ENCODE measurements at regions not wholly inside any gene's neighbourhood (a gene's known extent, or its start where the extent isn't known, plus 50 kb on each side); places are given as distances from the start of the nearest gene placed in this dataset.

DNA sequence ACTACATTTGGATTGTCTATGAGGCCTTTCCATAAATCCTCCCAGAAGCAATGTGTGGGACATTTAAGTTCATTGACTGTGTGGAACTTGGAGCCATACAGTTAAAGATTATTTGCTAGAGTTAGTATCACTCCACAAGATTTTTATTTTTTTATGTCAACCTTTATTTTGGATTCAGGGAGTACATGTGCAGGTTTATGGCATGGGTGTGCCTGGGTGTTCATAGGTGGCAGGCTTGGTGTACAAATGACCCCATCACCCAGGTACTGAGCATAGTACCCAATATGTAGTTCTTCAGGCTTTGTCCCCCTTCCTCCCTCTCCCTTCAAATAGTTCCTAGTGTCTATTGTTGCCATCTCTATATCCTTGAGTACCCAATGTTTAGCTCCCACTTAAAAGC, 199.8 kb upstream of the ZFP42 start:
- Histone ChIP-seq H3K4me3 (ENCODE audit: low read depth, low read length) (no peak overlapping the region), H3K36me3 (ENCODE audit: control insufficient read depth in 2 of 2, insufficient read depth in 1 of 2, low read length in 2 of 2) (no peaks in the 10 kb centered on the region), H3K4me1 (ENCODE audit: control insufficient read depth, insufficient read depth, low read length) (no peaks in the 10 kb centered on the region), H3K27ac (ENCODE audit: extremely low read depth, low read depth, low read length) (no peak overlapping the region), H3K9me3 (ENCODE audit: control insufficient read depth, insufficient read depth, low read depth, low read length) (no peaks in the 10 kb centered on the region)
- CTCF ChIA-PET: no interaction called here
- POLR2A ChIA-PET: no interaction called here
- TF ChIP-seq ZNF48 (tag by site-specific recombination; IDR thresholded peaks at IDR 0.05) (no peak), HOXC10 (CRISPR knock-in tag; IDR thresholded peaks at IDR 0.05) (no peak), ZFP37 (tag by site-specific recombination; IDR thresholded peaks at IDR 0.05) (no peak), ZSCAN30 (tag by site-specific recombination; IDR thresholded peaks at IDR 0.05) (no peak), ZNF202 (tag by site-specific recombination; IDR thresholded peaks at IDR 0.05; ENCODE audit: borderline replicate concordance) (no peak), ZNF146 (tag by site-specific recombination; IDR thresholded peaks at IDR 0.05) (no peak), ZFP69B (tag by site-specific recombination; IDR thresholded peaks at IDR 0.05) (no peak), MEIS1 (CRISPR knock-in tag; IDR thresholded peaks at IDR 0.05; ENCODE audit: borderline replicate concordance) (no peak), BCL11B (tag by site-specific recombination; IDR thresholded peaks at IDR 0.05; ENCODE audit: low read depth) (no peak), ZNF654 (tag by site-specific recombination; IDR thresholded peaks at IDR 0.05; ENCODE audit: low read depth) (no peak), ZNF792 (tag by site-specific recombination; IDR thresholded peaks at IDR 0.05) (no peak), ZNF311 (tag by site-specific recombination; IDR thresholded peaks at IDR 0.05; ENCODE audit: borderline replicate concordance) (no peak), ZNF174 (tag by site-specific recombination; IDR thresholded peaks at IDR 0.05) (no peak)
- TF ChIP-seq, protein P1, sequence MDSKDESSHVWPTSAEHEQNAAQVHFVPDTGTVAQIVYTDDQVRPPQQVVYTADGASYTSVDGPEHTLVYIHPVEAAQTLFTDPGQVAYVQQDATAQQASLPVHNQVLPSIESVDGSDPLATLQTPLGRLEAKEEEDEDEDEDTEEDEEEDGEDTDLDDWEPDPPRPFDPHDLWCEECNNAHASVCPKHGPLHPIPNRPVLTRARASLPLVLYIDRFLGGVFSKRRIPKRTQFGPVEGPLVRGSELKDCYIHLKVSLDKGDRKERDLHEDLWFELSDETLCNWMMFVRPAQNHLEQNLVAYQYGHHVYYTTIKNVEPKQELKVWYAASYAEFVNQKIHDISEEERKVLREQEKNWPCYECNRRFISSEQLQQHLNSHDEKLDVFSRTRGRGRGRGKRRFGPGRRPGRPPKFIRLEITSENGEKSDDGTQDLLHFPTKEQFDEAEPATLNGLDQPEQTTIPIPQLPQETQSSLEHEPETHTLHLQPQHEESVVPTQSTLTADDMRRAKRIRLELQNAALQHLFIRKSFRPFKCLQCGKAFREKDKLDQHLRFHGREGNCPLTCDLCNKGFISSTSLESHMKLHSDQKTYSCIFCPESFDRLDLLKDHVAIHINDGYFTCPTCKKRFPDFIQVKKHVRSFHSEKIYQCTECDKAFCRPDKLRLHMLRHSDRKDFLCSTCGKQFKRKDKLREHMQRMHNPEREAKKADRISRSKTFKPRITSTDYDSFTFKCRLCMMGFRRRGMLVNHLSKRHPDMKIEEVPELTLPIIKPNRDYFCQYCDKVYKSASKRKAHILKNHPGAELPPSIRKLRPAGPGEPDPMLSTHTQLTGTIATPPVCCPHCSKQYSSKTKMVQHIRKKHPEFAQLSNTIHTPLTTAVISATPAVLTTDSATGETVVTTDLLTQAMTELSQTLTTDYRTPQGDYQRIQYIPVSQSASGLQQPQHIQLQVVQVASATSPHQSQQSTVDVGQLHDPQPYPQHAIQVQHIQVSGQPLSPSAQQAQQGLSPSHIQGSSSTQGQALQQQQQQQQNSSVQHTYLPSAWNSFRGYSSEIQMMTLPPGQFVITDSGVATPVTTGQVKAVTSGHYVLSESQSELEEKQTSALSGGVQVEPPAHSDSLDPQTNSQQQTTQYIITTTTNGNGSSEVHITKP (tag by site-specific recombination; IDR thresholded peaks at IDR 0.05): no peak
- TF ChIP-seq, protein P2, sequence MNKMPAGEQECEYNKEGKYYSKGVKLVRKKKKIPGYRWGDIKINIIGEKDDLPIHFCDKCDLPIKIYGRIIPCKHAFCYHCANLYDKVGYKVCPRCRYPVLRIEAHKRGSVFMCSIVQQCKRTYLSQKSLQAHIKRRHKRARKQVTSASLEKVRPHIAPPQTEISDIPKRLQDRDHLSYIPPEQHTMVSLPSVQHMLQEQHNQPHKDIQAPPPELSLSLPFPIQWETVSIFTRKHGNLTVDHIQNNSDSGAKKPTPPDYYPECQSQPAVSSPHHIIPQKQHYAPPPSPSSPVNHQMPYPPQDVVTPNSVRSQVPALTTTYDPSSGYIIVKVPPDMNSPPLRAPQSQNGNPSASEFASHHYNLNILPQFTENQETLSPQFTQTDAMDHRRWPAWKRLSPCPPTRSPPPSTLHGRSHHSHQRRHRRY (tag by site-specific recombination; IDR thresholded peaks at IDR 0.05): no peak
- TF ChIP-seq, protein P3, sequence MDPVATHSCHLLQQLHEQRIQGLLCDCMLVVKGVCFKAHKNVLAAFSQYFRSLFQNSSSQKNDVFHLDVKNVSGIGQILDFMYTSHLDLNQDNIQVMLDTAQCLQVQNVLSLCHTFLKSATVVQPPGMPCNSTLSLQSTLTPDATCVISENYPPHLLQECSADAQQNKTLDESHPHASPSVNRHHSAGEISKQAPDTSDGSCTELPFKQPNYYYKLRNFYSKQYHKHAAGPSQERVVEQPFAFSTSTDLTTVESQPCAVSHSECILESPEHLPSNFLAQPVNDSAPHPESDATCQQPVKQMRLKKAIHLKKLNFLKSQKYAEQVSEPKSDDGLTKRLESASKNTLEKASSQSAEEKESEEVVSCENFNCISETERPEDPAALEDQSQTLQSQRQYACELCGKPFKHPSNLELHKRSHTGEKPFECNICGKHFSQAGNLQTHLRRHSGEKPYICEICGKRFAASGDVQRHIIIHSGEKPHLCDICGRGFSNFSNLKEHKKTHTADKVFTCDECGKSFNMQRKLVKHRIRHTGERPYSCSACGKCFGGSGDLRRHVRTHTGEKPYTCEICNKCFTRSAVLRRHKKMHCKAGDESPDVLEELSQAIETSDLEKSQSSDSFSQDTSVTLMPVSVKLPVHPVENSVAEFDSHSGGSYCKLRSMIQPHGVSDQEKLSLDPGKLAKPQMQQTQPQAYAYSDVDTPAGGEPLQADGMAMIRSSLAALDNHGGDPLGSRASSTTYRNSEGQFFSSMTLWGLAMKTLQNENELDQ (tag by site-specific recombination; IDR thresholded peaks at IDR 0.05; ENCODE audit: low read depth): no peak

DNA sequence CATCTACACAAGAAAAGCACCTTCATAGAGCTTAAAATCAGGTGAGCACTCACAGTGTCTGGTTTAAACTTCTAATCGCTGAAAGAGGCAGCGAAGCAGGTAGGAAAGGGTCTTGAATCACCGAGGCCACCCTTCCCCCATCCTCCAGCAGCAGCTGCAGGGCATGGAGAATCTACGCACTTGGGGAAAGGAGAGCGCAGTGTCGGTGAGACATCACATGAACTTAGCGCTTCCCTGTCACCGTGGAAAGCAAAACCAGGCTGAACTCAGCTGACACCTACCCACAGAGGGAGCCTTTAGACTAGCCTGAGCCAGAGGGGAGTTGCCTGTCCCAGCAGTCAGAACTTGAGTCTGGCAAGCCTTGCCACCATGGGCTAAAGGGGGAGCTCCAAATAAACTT, 197.2 kb upstream of the ZFP42 start:
- ChIA-PET CTCF (no interaction called here), POLR2A (no interaction called here)
- Histone ChIP-seq H3K27ac (ENCODE audit: extremely low read depth, low read depth, low read length) (no peak overlapping the region), H3K9me3 (ENCODE audit: control insufficient read depth, insufficient read depth, low read depth, low read length) (no peaks in the 10 kb centered on the region), H3K4me3 (ENCODE audit: low read depth, low read length) (no peak overlapping the region), H3K4me1 (ENCODE audit: control insufficient read depth, insufficient read depth, low read length) (no peaks in the 10 kb centered on the region), H3K36me3 (ENCODE audit: control insufficient read depth in 2 of 2, insufficient read depth in 1 of 2, low read length in 2 of 2) (no peaks in the 10 kb centered on the region)
- TF ChIP-seq, protein P4, sequence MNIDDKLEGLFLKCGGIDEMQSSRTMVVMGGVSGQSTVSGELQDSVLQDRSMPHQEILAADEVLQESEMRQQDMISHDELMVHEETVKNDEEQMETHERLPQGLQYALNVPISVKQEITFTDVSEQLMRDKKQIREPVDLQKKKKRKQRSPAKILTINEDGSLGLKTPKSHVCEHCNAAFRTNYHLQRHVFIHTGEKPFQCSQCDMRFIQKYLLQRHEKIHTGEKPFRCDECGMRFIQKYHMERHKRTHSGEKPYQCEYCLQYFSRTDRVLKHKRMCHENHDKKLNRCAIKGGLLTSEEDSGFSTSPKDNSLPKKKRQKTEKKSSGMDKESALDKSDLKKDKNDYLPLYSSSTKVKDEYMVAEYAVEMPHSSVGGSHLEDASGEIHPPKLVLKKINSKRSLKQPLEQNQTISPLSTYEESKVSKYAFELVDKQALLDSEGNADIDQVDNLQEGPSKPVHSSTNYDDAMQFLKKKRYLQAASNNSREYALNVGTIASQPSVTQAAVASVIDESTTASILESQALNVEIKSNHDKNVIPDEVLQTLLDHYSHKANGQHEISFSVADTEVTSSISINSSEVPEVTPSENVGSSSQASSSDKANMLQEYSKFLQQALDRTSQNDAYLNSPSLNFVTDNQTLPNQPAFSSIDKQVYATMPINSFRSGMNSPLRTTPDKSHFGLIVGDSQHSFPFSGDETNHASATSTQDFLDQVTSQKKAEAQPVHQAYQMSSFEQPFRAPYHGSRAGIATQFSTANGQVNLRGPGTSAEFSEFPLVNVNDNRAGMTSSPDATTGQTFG (tag by site-specific recombination; IDR thresholded peaks at IDR 0.05; ENCODE audit: borderline replicate concordance): no peak
- TF ChIP-seq ZNF184 (tag by site-specific recombination; IDR thresholded peaks at IDR 0.05): no peak
- no peak for TF ChIP-seq KLF10 (tag by site-specific recombination; IDR thresholded peaks at IDR 0.05)
- no peak for TF ChIP-seq ZNF202 (tag by site-specific recombination; IDR thresholded peaks at IDR 0.05; ENCODE audit: borderline replicate concordance)
- TF ChIP-seq ZNF76 (tag by site-specific recombination; IDR thresholded peaks at IDR 0.05; ENCODE audit: borderline replicate concordance, low read depth): no peak
- TF ChIP-seq, protein P5, sequence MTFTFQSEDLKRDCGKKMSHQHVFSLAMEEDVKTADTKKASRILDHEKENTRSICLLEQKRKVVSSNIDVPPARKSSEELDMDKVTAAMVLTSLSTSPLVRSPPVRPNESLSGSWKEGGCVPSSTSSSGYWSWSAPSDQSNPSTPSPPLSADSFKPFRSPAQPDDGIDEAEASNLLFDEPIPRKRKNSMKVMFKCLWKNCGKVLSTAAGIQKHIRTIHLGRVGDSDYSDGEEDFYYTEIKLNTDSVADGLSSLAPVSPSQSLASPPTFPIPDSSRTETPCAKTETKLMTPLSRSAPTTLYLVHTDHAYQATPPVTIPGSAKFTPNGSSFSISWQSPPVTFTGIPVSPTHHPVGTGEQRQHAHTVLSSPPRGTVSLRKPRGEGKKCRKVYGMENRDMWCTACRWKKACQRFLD (tag by site-specific recombination; IDR thresholded peaks at IDR 0.05): no peak

All from HEK293 (cell line).